AG09309 (cell line): ENCODE measurements at regions not wholly inside any gene's neighbourhood (a gene's known extent, or its start where the extent isn't known, plus 50 kb on each side); places are given as distances from the start of the nearest gene placed in this dataset.

Source experiments
- DNase-seq: peaks from one replicate; pipeline ENCODE4 v3.0.0-alpha.2; 2010; ENCODE audit warnings: low read depth
- H3K4me3 ChIP-seq: 2 replicates; pipeline ENCODE4 v1.5.1; 2011; ENCODE audit warnings: mild to moderate bottlenecking, low read depth, low read length, moderate library complexity; ENCODE audit not compliant: control insufficient read depth
- TF ChIP-seq, protein P1 (sequence below): IDR thresholded peaks from 2 replicates; pipeline ENCODE4 v1.5.1; 2011; ENCODE audit warnings: mild to moderate bottlenecking, low read depth, low read length, inconsistent platforms; ENCODE audit not compliant: insufficient read depth, control insufficient read depth; ENCODE audit errors: missing control alignments

DNA sequence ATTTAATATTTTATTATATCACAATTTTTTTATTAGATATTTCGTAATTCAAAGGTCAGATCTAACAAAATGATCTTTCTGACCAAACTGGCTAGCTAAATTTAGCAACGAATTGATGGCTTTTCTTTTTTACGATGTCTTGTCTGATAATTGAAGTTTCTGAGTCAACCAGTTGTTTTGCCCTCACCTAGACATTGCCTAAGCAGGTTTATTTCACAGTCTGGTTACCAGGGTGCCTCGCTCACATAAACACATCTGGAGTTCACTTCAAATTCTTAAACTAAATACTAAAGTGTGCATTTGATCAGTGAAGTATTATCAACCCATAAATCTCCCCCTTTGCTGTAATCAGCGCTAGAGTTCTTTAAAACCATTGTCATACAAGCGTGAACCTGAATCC is 448.3 kb downstream of the TLE4 start:
- H3K4me3 ChIP-seq, result no peak overlapping the region
- TF ChIP-seq, protein P1, sequence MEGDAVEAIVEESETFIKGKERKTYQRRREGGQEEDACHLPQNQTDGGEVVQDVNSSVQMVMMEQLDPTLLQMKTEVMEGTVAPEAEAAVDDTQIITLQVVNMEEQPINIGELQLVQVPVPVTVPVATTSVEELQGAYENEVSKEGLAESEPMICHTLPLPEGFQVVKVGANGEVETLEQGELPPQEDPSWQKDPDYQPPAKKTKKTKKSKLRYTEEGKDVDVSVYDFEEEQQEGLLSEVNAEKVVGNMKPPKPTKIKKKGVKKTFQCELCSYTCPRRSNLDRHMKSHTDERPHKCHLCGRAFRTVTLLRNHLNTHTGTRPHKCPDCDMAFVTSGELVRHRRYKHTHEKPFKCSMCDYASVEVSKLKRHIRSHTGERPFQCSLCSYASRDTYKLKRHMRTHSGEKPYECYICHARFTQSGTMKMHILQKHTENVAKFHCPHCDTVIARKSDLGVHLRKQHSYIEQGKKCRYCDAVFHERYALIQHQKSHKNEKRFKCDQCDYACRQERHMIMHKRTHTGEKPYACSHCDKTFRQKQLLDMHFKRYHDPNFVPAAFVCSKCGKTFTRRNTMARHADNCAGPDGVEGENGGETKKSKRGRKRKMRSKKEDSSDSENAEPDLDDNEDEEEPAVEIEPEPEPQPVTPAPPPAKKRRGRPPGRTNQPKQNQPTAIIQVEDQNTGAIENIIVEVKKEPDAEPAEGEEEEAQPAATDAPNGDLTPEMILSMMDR, result no peak
- no peak for DNase-seq

GRCh38 chr9:80013891-80014290 is 442.1 kb downstream of the TLE4 start:
- no peak overlapping the region for H3K4me3 ChIP-seq
- TF ChIP-seq, protein P1, result no peak
- no peak for DNase-seq

DNA sequence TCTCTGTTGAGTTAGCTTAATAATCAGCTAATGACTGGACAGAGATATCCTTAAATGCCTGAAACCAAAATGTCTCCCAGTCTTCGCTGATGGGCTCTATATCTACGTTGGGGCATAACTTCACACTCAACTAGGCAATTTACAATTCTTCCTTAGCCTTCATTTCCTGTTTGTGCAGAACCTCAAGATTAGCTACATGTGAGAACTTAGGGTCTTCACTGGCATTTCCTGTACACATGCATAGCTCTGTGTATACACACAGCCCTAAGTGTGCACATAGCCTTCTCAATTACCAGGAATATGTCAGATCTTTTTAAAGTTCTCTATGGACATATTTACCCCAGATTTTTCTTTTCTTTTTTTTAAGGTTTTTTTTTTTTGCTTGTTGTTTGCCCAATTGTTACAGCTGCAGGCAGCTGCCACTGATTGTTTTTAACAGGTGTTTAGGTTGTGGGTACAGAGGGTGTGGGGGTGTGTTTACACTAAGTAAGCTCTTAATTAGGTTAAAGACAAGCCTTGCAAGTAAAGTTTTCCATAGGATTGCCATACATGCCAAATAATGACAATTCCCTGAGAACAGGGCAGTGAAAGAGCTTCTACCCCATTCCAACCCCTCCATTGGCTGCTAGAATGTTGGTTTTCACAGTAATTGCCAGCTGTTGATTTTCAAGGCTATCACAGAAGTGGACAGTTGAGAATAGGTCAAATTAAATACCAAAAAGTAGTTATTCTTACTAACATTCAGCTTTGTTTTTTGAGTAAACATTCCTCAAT is 441.0 kb downstream of the TLE4 start:
- H3K4me3 ChIP-seq, result no peak overlapping the region
- DNase-seq, result no peak
- TF ChIP-seq, protein P1, result no peak

DNA sequence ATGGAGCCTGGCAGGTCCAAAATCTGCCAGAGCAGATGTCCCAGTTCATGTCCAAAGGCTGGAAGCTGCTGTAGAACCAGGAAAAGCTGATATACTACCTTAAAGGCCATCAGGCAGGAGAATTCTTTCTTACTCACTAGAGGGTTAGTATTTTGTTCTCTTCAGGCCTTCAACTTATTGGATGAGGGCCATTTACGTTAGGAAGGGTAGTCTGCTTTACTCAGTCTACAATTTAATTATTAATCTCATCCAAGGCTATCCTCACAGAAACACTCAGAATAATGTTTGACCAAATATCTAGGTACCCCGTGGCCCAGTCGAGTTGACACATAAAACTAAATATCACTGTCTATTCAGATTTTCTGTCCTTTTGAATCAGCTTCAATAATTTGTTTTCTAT is 437.4 kb downstream of the TLE4 start:
- TF ChIP-seq, protein P1, result no peak

GRCh38 chr9:80004714-80005113 is 432.9 kb downstream of the TLE4 start:
- no peak for DNase-seq
- H3K4me3 ChIP-seq, result no peak overlapping the region
- TF ChIP-seq, protein P1, result no peak

More for the DNA sequence above, 437.4 kb downstream of the TLE4 start:
- no peak overlapping the region for H3K4me3 ChIP-seq
- DNase-seq, result no peak

DNA sequence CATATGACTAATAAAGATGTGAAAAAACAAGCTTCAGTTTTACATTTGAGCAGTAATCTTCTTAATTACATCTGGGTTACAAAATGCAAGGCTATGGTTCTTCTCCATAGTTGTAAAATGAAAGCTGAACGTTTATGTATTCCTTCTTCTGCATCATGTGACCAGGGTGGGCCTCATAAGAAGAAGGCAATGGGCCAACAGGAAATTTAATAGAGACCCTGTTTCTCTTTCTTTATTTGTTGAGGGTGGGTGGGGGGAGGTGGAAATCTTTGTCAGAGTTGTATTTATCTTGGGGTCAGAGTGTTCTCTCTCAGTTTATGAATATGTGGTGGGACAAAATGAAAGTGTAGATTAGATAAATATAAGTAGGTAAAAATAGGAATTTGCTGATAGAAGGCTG is 418.8 kb downstream of the TLE4 start:
- no peak overlapping the region for H3K4me3 ChIP-seq
- no peak for DNase-seq
- TF ChIP-seq, protein P1, result no peak
